ENCODE measurements at regions not wholly inside any gene's neighbourhood (a gene's known extent, or its start where the extent isn't known, plus 50 kb on each side); places are given as distances from the start of the nearest gene placed in this dataset.

DNA sequence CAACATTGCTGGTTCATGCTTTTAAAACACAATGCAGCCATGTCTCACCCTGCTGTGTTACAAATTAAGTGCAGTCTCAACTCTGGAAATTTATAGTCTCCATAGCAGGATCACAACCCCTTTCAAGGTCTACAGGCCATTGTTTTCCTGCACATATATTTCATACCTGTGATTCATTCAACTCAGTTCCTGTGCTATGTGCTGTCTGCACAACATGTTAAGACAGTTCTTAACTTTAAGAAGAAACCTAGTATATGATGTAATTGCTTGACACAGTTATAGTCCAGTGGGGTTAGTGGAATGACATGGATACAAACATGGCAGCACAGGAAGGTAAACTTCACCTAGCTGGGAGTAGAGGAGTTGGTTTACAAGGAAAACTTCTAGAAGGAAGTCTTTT is 106.4 kb downstream of the IFI44 start:
- H3K4me3 ChIP-seq (replicated peaks in 1 of 2; ENCODE audit: low read depth in 2 of 2, low read length in 2 of 2): no peak overlapping the region
- peak in 1 of 2 donors; percentile 25 for DNase-seq (ENCODE audit: low read depth in 2 of 2)
- TF ChIP-seq, protein P1, sequence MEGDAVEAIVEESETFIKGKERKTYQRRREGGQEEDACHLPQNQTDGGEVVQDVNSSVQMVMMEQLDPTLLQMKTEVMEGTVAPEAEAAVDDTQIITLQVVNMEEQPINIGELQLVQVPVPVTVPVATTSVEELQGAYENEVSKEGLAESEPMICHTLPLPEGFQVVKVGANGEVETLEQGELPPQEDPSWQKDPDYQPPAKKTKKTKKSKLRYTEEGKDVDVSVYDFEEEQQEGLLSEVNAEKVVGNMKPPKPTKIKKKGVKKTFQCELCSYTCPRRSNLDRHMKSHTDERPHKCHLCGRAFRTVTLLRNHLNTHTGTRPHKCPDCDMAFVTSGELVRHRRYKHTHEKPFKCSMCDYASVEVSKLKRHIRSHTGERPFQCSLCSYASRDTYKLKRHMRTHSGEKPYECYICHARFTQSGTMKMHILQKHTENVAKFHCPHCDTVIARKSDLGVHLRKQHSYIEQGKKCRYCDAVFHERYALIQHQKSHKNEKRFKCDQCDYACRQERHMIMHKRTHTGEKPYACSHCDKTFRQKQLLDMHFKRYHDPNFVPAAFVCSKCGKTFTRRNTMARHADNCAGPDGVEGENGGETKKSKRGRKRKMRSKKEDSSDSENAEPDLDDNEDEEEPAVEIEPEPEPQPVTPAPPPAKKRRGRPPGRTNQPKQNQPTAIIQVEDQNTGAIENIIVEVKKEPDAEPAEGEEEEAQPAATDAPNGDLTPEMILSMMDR (IDR thresholded peaks at IDR 0.05; ENCODE audit: low read depth, low read length): no peak

DNA sequence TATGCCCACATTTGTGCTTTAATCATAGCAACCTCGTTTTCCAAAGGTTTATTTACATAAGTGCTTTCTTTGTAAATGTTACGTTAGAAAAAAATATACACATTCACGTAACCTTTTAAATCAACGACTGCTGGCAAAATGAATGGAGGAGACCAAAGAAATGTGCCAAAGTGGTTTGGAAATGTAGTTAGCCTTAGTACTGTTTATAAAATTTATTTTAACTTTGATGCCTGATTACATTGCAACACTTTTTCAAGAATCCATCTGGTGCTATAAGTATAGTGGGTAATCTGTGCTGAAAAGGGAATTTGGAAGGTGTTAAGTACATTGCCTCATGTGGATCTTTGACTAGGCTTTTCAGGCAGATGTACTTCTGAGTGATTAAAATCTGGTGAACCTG is 108.9 kb downstream of the IFI44 start:
- no peak overlapping the region for H3K4me3 ChIP-seq (replicated peaks in 1 of 2; ENCODE audit: low read depth in 2 of 2, low read length in 2 of 2)
- TF ChIP-seq, protein P1 (IDR thresholded peaks at IDR 0.05; ENCODE audit: low read depth, low read length): no peak
- DNase-seq (ENCODE audit: low read depth in 2 of 2): no peak

DNA sequence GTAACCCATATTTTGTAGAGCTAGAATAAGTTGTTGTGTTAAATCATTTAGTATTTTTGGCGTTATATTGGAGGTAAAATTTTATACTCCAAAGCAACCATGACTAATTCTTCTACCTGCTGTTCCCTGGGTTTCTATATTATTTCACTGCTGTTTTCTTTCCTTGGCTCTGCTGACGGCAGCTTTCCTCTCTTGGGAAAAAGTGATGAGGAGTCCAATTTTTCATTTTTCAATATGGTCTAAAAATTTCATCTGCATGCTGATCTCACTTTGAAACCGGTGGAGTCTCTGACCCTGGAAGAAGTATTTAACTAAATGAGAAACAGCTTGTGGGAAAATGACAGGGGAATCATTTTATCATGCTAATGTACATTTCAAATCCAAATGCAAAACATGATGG is 110.2 kb downstream of the IFI44 start:
- DNase-seq (ENCODE audit: low read depth in 2 of 2): no peak
- no peak overlapping the region for H3K4me3 ChIP-seq (replicated peaks in 1 of 2; ENCODE audit: low read depth in 2 of 2, low read length in 2 of 2)

DNA sequence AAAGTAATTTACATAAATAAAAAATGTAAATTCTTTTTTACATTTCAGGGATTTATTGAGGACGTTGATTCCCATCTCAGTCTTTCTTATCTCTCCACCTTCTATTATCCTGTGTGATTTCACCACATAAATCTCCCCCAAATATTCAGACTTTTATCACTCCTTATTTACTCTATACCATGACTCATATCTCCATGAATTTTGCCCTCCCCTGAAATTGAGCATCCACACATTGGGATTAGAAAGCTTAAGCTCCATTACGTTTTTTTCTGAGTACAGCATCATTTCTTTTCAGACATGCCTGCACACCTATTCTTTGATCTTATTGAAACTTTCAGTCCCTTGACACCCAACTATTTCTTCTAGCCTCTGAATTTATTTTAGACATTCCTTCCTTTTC is 111.2 kb downstream of the IFI44 start:
- TF ChIP-seq, protein P1 (IDR thresholded peaks at IDR 0.05; ENCODE audit: low read depth, low read length): no peak
- peak in 1 of 2 donors; percentile 27 for DNase-seq (ENCODE audit: low read depth in 2 of 2)
- no peak overlapping the region for H3K4me3 ChIP-seq (replicated peaks in 1 of 2; ENCODE audit: low read depth in 2 of 2, low read length in 2 of 2)

More for the DNA sequence above, 110.2 kb downstream of the IFI44 start:
- TF ChIP-seq, protein P1 (IDR thresholded peaks at IDR 0.05; ENCODE audit: low read depth, low read length): no peak

DNA sequence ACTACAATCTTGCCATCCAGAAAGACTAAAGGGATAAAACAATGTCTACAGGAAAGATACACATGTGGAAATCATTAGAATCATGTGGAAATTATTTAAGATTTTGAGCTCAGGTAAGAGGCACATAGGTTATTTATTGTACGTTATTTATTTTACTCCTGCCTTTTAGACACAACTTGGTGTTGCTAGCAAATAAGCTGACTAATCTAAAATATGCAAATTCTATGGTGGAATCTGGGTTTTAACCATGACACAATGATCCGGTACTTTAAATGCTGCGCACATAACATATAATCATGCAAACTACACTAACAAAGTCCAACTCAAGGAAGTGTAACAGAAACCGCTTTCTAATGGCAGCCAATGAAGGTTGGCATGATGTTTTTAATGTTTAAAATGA is 112.5 kb downstream of the IFI44 start:
- TF ChIP-seq, protein P1 (IDR thresholded peaks at IDR 0.05; ENCODE audit: low read depth, low read length): no peak
- H3K4me3 ChIP-seq (replicated peaks in 1 of 2; ENCODE audit: low read depth in 2 of 2, low read length in 2 of 2): no peak overlapping the region
- DNase-seq (ENCODE audit: low read depth in 2 of 2): no peak

DNA sequence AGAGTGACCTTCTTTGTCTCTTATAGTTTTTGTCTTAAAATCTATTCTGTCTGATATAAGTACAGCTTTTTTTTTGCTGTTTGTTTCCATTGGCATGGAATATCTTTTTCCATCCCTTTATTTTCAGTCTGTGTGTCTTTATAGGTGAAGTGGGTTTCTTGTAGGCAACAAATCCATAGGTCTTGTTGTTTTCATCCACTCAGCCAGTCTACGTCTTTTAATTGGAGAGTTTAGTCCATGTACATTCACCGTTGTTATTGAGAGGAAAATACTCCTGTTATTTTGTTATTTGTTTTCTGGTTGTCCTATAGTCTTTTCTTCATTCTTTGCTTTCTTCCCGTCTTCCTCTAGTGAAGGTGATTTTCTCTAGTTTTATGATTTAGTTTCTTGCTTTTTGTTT is 115.9 kb downstream of the IFI44 start:
- DNase-seq (ENCODE audit: low read depth in 2 of 2): no peak
- TF ChIP-seq, protein P1 (IDR thresholded peaks at IDR 0.05; ENCODE audit: low read depth, low read length): no peak
- H3K4me3 ChIP-seq (replicated peaks in 1 of 2; ENCODE audit: low read depth in 2 of 2, low read length in 2 of 2): no peak overlapping the region

DNA sequence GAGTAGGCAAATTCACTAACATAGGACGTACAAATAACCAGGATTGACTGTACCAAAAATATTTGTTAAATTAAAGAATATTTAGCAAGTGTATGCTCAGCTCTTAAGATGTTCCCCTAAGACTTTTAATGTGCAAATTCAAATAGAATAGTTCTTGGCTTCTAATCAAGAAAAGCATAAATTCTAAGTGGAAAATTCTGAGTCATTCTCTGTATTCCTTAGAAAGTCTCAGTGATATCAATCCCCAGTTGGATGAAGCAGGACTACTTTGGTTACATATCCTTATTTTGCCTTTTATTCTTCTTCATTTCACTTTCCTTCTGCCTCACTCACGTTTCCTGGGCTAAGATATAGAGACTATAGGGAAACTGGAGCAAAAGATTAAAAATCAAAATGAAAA is 130.2 kb downstream of the IFI44 start:
- DNase-seq (ENCODE audit: low read depth in 2 of 2): peak; percentile 52 to 70
- H3K4me3 ChIP-seq (replicated peaks in 1 of 2; ENCODE audit: low read depth in 2 of 2, low read length in 2 of 2): no peak overlapping the region
- TF ChIP-seq, protein P1 (IDR thresholded peaks at IDR 0.05; ENCODE audit: low read depth, low read length): no peak

All from cardiac fibroblast (primary cell).